CD4-positive, alpha-beta T cell treated with Interleukin-15 for 1 hour (primary cell): ENCODE measurements at regions not wholly inside any gene's neighbourhood (a gene's known extent, or its start where the extent isn't known, plus 50 kb on each side); places are given as distances from the start of the nearest gene placed in this dataset.

ENCODE experiments used
- DNase-seq: peaks from one replicate; pipeline ENCODE4 v3.0.0-alpha.2; 2020

GRCh38 chr6:82836022-82836575 lies 229.5 kb downstream of the UBE3D start:
- DNase-seq = no peak

- DNase-seq = no peak
Measured at GRCh38 chr6:82840571-82840970, 225.1 kb downstream of the UBE3D start.

GRCh38 chr6:82841309-82841708 lies 224.3 kb downstream of the UBE3D start:
- no peak for DNase-seq
